Naive B cell (primary cell): ENCODE measurements at regions not wholly inside any gene's neighbourhood (a gene's known extent, or its start where the extent isn't known, plus 50 kb on each side); places are given as distances from the start of the nearest gene placed in this dataset.
"Not testable (repeated sequence)": the region's sequence is repeated elsewhere in the genome, so short reads cannot be mapped to it uniquely, and the experiment has no call there.

Experiments
- ATAC-seq, 2 donors: fragments of 150-1000 bp; cut with Tn5 transposase; 2 replicates each; pipeline ENCODE4 v1.10.0; 2021; ENCODE audit warnings: low read depth in 2 of 2, mild to moderate bottlenecking in 2 of 2, moderate library complexity in 2 of 2
- DNase-seq: peaks from one replicate; pipeline ENCODE4 v3.0.0; 2022
- H3K27ac Mint-ChIP-seq, 6 donors: one replicate each; pipeline ENCODE4 v1.8.0; 2020 to 2022; ENCODE audit warnings: mild to moderate bottlenecking in 6 of 6, mixed read lengths in 6 of 6, moderate library complexity in 5 of 6, inconsistent platforms in 2 of 6
- H3K27me3 Mint-ChIP-seq, 3 donors: one replicate each; pipeline ENCODE4 v1.8.0; 2021 to 2022; ENCODE audit warnings: mixed read lengths in 3 of 3, mild to moderate bottlenecking in 1 of 3
- H3K36me3 Mint-ChIP-seq, 2 donors: one replicate each; pipeline ENCODE4 v1.8.0; 2020 to 2022; ENCODE audit warnings: mixed read lengths in 2 of 2, inconsistent platforms in 1 of 2, mild to moderate bottlenecking in 1 of 2
- H3K4me1 Mint-ChIP-seq, 3 donors: one replicate each; pipeline ENCODE4 v1.8.0; 2020 to 2022; ENCODE audit warnings: mixed read lengths in 3 of 3, inconsistent platforms in 1 of 3, mild to moderate bottlenecking in 1 of 3, moderate library complexity in 1 of 3
- H3K4me3 Mint-ChIP-seq, 8 donors: one replicate each; pipeline ENCODE4 v1.8.0; 2020 to 2022; ENCODE audit warnings: mild to moderate bottlenecking in 8 of 8, mixed read lengths in 8 of 8, moderate library complexity in 8 of 8, inconsistent platforms in 2 of 8
- H3K9me3 Mint-ChIP-seq, 7 donors: one replicate each; pipeline ENCODE4 v1.8.0; 2020 to 2022; ENCODE audit warnings: mixed read lengths in 7 of 7, mild to moderate bottlenecking in 5 of 7, inconsistent platforms in 2 of 7, moderate library complexity in 1 of 7

DNA sequence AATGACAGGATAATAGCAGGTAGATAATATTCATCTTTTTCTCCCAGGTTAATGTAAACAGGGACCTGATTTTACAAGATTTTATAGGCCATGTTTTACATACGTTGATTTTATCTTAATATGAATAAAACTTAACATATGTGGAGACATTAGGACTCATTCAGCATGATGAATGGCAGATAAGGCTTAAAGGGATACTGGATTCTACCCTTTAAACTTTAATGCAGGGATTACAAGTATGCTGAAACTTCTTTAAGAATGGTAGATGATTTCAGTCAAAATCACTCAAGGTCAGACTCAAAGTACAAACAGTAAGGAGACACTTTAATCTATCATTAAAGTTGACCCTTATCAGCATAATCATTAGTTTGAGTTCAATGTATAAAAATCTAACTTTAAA, 274.5 kb upstream of the IZUMO3 start:
- no peaks in the 10 kb centered on the region for H3K27me3 Mint-ChIP-seq
- no peaks in the 10 kb centered on the region for H3K4me1 Mint-ChIP-seq
- no peak for ATAC-seq
- DNase-seq, result no peak
- no peak overlapping the region for H3K4me3 Mint-ChIP-seq
- H3K9me3 Mint-ChIP-seq, result peaks cover 0 to 3% (median 0%) of the 10 kb centered on the region in 7 donors
- no peak overlapping the region for H3K27ac Mint-ChIP-seq
- no peaks in the 10 kb centered on the region for H3K36me3 Mint-ChIP-seq

DNA sequence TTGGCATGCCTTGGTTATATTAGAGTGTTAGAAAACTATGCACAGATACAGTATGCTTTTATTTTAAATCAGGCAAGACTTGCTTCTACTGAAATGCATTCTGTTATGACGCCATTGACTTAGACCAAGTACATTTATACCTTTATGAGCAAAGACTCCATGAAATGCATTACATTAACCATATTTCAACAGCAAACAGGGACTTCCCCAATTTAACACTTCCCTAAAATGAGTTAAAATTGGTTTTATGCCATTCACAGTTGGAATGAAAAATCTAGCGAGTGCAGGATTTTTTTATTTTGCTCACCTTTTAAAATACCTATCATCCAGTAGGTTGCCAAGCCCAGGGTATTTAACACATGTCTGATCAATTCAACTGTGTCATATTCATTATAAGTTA, 272.1 kb upstream of the IZUMO3 start:
- ATAC-seq (no peak), DNase-seq (no peak)
- H3K36me3 Mint-ChIP-seq, result no peaks in the 10 kb centered on the region
- no peak overlapping the region for H3K27ac Mint-ChIP-seq
- H3K27me3 Mint-ChIP-seq, result no peaks in the 10 kb centered on the region
- no peak overlapping the region for H3K4me3 Mint-ChIP-seq
- H3K9me3 Mint-ChIP-seq, result no peaks in the 10 kb centered on the region
- H3K4me1 Mint-ChIP-seq, result no peaks in the 10 kb centered on the region

DNA sequence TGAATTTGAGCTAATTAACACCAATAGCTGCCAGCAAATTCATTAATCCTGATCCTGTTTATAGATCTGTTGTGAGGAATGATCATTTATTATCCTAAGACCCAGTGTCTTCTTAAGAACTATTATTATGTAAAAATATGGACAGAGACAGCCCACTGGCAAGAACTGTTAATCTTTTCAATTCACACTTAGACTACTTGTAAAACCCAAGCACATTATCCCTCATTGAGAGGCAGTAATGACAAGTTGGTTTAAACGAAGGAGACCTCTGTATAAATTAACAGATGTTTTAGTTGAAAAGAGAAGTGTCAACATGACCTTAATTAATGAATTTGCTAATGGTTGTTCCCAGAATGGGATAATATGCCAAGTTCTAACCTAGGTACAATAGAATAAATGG, 270.3 kb upstream of the IZUMO3 start:
- ATAC-seq, result no peak
- H3K4me3 Mint-ChIP-seq, result no peak overlapping the region
- no peak for DNase-seq
- no peaks in the 10 kb centered on the region for H3K4me1 Mint-ChIP-seq
- no peaks in the 10 kb centered on the region for H3K9me3 Mint-ChIP-seq
- no peaks in the 10 kb centered on the region for H3K27me3 Mint-ChIP-seq
- no peak overlapping the region for H3K27ac Mint-ChIP-seq
- no peaks in the 10 kb centered on the region for H3K36me3 Mint-ChIP-seq

DNA sequence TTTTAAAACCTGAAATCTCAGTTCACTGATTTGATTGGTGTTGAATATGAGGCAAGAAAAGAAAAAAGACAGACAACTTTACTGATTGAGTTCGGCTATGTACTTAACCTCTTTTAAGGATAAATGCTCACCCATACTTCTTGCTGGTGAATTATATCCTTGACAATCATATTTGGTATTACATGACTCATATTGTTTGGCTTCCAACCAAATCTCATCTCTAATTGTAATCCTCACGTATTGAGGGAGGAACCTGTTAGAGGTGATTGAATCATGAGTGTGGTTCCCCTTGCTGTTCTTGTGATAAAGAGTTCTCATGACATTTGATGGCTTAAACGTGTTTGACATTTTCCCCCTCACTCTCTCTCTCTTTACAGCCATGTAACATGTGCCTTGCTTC, 255.6 kb upstream of the IZUMO3 start:
- Mint-ChIP-seq H3K36me3 (no peaks in the 10 kb centered on the region), H3K4me3 (no peak overlapping the region), H3K27me3 (no peaks in the 10 kb centered on the region), H3K9me3 (peaks cover 0 to 7% (median 0%) of the 10 kb centered on the region in 7 donors), H3K4me1 (no peaks in the 10 kb centered on the region), H3K27ac (no peak overlapping the region)
- DNase-seq, result no peak
- no peak for ATAC-seq

DNA sequence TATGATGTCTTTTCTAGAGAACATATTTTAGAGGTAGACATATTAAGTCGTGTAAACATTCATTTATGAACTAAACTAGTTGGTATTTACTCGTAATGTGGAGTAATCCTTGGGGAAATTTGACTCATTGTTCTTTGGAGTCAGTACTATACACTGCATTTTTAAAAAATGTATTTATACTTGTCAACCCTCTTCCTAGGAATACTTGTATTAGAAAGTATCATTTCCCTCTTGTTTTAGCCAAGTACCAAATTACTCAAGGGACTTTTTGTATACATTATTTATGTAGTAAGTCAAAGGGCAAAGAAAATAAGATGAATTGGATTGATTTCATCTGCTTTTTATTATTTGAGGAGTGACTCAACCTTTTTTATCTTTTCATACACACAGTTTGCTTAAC, 248.1 kb upstream of the IZUMO3 start:
- Mint-ChIP-seq H3K4me3 (no peak overlapping the region), H3K27ac (no peak overlapping the region), H3K4me1 (no peaks in the 10 kb centered on the region), H3K27me3 (no peaks in the 10 kb centered on the region), H3K36me3 (no peaks in the 10 kb centered on the region), H3K9me3 (peaks cover 0 to 10% (median 5%) of the 10 kb centered on the region in 7 donors)
- DNase-seq (no peak), ATAC-seq (no peak)

DNA sequence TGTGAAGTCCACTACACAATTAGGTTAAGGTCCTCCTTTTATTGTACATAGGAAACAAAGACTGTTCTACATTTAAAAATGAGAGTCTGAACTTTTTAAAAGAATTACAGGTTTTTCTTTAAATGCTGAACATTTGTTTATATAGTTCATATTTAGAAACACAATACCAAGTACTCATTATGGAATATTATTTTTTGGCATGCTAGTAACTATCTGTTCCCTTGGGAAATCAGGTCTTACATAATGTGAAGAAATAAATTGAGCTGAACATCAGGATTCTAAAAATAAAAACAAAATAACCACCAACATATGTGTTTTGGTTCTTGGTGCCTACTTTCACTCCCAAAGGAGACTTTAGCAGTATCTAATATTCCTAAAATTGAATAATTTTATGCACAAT, 230.5 kb upstream of the IZUMO3 start:
- Mint-ChIP-seq H3K36me3 (peaks cover 0 to 13% of the 10 kb centered on the region in 2 donors), H3K4me3 (no peak overlapping the region), H3K9me3 (peaks cover 5 to 35% (median 18%) of the 10 kb centered on the region in 7 donors), H3K27ac (no peak overlapping the region), H3K27me3 (no peaks in the 10 kb centered on the region), H3K4me1 (no peaks in the 10 kb centered on the region)
- DNase-seq, result no peak
- no peak for ATAC-seq

DNA sequence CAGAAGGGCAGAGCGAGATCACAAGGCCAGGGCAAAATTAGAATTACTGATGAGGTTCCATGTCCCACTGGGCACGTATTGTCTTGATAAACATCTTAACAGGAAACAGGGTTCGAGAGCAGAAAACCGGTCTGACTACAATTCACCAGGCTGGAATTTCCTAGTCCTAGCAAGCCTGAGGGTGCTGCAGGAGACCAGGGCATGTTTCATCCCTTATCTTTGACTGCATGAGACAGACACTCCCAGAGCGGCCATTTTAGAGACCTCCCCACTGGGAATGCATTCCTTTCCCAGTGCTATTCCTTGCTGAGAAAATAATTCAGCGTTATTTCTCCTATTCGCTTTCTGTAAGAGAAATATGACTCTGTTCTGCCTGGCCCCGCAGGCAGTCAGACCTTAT, 228.5 kb upstream of the IZUMO3 start:
- H3K9me3 Mint-ChIP-seq, result peaks cover 5 to 36% (median 17%) of the 10 kb centered on the region in 7 donors
- not testable (repeated sequence) for H3K4me3 Mint-ChIP-seq, H3K4me1 Mint-ChIP-seq, DNase-seq, H3K27me3 Mint-ChIP-seq, ATAC-seq
- H3K27ac Mint-ChIP-seq, result peak overlapping the region in 2 of 6 donors; percentile 12 to 53
- peaks cover 0 to 13% of the 10 kb centered on the region in 2 donors for H3K36me3 Mint-ChIP-seq

DNA sequence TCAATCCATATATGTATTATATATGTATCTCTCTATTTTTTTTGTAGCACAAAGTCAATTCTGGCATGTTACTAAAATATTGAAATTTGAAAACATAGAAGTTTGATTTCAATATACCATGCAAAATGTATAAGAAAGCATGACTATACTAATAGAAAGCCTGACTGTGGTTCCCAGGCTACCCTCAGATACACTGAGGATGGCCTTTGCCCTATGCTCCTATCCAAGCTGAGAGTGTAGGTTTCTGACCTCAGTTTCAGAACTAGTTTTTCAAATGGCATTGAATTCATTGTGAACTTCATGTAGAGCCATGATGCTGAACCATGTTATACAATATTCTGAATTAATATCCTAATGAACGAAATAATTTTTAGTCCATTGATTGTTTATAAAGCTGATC, 220.4 kb upstream of the IZUMO3 start:
- no peak overlapping the region for H3K27ac Mint-ChIP-seq
- no peaks in the 10 kb centered on the region for H3K36me3 Mint-ChIP-seq
- H3K4me1 Mint-ChIP-seq, result no peaks in the 10 kb centered on the region
- DNase-seq, result no peak
- ATAC-seq, result no peak
- no peaks in the 10 kb centered on the region for H3K27me3 Mint-ChIP-seq
- H3K4me3 Mint-ChIP-seq, result no peak overlapping the region
- peaks cover 0 to 13% (median 8%) of the 10 kb centered on the region in 7 donors for H3K9me3 Mint-ChIP-seq

DNA sequence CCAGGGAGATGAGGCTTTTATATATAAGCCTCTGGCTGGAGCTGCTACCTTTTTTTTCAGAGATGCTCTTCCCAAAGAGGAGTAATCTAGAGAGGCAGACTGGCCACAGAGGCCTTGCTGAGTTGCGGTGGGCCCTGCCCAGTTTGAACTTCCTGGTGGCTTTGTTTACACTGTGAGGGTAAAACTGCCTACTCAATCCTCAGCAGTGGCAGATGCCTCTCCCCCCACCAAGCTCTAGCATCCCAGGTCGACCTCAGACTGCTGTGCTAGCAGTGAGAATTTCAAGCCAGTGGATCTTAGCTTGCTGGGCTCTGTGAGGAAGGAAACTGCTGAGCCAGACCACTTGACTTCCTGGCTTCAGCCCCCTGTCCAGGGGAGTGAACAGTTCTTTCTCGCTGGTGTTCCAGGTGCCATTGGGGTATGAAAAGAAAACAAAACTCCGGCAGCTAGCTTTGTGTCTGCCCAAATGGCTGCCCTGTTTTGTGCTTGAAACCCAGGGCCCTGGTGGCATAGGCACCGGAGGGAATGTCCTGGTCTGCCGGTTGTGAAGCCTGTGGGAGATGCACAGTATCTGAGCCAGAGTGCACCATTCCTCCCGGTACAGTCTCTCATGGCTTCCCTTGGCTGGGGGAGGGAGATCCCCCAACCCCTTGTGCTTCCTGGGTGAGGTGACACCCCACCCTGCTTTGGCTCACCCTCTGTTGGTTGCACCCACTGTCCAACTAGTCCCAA, 219.5 kb upstream of the IZUMO3 start:
- no peak overlapping the region for H3K27ac Mint-ChIP-seq
- no peak for DNase-seq
- H3K36me3 Mint-ChIP-seq, result no peaks in the 10 kb centered on the region
- no peaks in the 10 kb centered on the region for H3K4me1 Mint-ChIP-seq
- peaks cover 0 to 13% (median 9%) of the 10 kb centered on the region in 7 donors for H3K9me3 Mint-ChIP-seq
- H3K4me3 Mint-ChIP-seq, result no peak overlapping the region
- no peaks in the 10 kb centered on the region for H3K27me3 Mint-ChIP-seq
- ATAC-seq, result no peak

DNA sequence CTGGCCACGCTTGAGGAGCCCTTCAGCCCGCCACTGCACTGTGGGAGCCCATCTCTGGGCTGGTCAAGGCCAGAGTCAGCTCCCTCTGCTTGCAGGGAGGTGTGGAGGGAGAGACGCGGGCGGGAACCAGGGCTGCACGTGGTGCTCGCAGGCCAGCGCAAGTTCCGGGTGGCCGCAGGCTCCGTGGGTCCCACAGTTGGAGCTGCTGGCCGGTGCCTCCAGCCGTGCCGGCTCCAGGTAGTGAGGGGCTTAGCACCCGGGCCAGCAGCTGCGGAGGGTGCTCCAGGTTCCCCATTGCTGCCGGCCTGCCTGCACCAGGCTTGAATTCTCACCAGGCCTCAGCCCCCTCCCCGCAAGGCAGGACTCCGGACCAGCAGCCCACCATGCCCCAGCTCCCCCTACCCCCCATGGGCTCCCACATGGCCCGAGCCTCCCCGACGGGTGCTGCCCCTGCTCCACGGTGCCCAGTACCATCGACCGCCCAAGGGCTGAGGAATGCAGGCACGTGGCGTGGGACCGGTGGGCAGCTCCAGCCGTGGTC, 192.8 kb upstream of the IZUMO3 start:
- H3K4me1 Mint-ChIP-seq, result no peaks in the 10 kb centered on the region
- H3K27ac Mint-ChIP-seq, result no peak overlapping the region
- no peak overlapping the region for H3K4me3 Mint-ChIP-seq
- H3K9me3 Mint-ChIP-seq, result peaks cover 0 to 6% (median 4%) of the 10 kb centered on the region in 7 donors
- no peaks in the 10 kb centered on the region for H3K36me3 Mint-ChIP-seq
- DNase-seq, result no peak
- H3K27me3 Mint-ChIP-seq, result no peaks in the 10 kb centered on the region
- no peak for ATAC-seq

DNA sequence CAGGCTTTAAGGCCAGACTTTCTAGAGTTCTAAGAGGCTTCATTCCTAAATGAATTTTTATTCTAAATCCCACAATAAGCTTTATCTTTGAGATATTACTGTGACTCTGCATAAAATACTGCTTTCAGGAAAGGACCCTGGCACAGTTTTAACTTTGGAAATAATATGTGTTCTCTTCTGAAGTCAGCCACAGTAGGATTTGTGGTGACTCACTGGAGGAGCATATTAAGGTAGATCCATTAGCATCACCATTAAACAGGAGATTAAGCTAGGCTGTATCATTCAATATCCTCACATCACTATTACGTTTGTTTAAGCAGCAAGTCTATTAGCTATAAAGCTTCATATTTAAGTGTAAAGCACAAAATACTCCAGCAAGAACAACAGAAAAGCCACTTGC, 186.1 kb upstream of the IZUMO3 start:
- no peak for DNase-seq
- no peak overlapping the region for H3K27ac Mint-ChIP-seq
- H3K4me3 Mint-ChIP-seq, result no peak overlapping the region
- peaks cover 0 to 4% (median 2%) of the 10 kb centered on the region in 7 donors for H3K9me3 Mint-ChIP-seq
- H3K4me1 Mint-ChIP-seq, result no peaks in the 10 kb centered on the region
- no peak for ATAC-seq
- H3K27me3 Mint-ChIP-seq, result no peaks in the 10 kb centered on the region
- H3K36me3 Mint-ChIP-seq, result no peaks in the 10 kb centered on the region

DNA sequence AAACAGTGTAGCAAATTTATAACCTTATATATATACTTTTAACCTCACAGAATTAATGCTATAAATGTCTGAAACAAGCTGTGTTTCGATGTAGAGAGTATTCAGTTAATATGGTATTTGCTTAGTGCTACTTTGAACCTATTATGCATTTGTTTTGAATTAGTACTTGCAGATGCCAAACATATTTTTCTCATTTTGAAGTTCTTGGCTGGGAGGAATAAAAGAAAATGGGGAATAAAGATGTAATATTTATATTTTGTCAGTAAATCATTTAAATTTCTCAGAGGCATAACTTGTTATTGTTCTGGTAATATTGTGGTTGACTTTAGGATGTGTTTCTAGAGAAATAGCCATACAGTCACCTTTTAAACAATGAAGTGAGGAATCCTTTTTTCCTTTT, 175.9 kb upstream of the IZUMO3 start:
- H3K9me3 Mint-ChIP-seq, result peaks cover 0 to 10% (median 2%) of the 10 kb centered on the region in 7 donors
- no peak overlapping the region for H3K27ac Mint-ChIP-seq
- H3K4me1 Mint-ChIP-seq, result no peaks in the 10 kb centered on the region
- ATAC-seq, result no peak
- H3K36me3 Mint-ChIP-seq, result no peaks in the 10 kb centered on the region
- DNase-seq, result no peak
- no peak overlapping the region for H3K4me3 Mint-ChIP-seq
- no peaks in the 10 kb centered on the region for H3K27me3 Mint-ChIP-seq

DNA sequence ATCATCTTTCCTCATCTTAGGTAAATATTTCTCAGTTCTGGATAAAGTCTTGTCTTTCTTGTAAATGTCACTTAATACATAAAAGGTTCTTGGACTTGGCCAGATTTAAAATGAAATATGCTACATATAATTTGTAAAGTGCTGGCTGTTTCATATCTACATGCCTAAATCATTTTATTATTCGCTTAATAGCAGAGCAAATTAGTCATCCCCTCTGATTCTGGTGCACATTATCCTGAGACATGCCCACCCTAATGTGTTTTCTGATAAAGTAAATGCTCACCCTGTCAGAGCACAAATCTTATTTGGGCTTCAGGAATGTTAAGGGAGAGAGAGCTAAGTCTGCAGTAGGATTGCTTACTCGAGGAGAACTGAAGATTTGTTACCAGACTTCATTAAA, 166.5 kb upstream of the IZUMO3 start:
- H3K4me3 Mint-ChIP-seq, result no peak overlapping the region
- ATAC-seq (no peak), DNase-seq (no peak)
- H3K27me3 Mint-ChIP-seq, result no peaks in the 10 kb centered on the region
- H3K27ac Mint-ChIP-seq, result no peak overlapping the region
- peaks cover 0 to 3% (median 0%) of the 10 kb centered on the region in 7 donors for H3K9me3 Mint-ChIP-seq
- H3K36me3 Mint-ChIP-seq, result no peaks in the 10 kb centered on the region
- H3K4me1 Mint-ChIP-seq, result no peaks in the 10 kb centered on the region

DNA sequence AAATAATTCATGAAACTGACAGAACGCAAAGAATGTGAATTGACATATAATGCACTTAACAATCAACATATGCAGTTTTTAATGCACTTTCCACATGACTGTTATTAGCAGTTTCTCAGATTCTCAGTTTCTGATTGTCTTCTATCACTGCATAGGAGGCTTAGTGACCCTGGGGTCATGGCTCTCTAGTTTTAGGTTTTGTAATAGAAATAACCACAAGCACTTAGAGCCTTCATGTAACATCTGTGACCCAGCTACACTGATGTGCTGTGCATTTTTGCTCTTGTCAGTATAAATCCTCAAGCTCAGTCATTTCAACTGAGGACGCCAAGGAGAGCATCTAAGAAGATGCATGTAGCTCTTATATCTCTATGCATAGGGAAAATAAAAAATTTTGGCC, 163.1 kb upstream of the IZUMO3 start:
- H3K4me1 Mint-ChIP-seq, result no peaks in the 10 kb centered on the region
- DNase-seq, result no peak

More for the DNA sequence above, 163.1 kb upstream of the IZUMO3 start:
- H3K36me3 Mint-ChIP-seq, result no peaks in the 10 kb centered on the region
- peaks cover 0 to 2% (median 0%) of the 10 kb centered on the region in 7 donors for H3K9me3 Mint-ChIP-seq
- no peak for ATAC-seq
- H3K27ac Mint-ChIP-seq, result no peak overlapping the region
- no peak overlapping the region for H3K4me3 Mint-ChIP-seq
- H3K27me3 Mint-ChIP-seq, result no peaks in the 10 kb centered on the region
